ENCODE measurements at regions not wholly inside any gene's neighbourhood (a gene's known extent, or its start where the extent isn't known, plus 50 kb on each side); places are given as distances from the start of the nearest gene placed in this dataset.
A peak's percentile ranks its signal among the peaks of the same experiment; 100 is the strongest.

DNA sequence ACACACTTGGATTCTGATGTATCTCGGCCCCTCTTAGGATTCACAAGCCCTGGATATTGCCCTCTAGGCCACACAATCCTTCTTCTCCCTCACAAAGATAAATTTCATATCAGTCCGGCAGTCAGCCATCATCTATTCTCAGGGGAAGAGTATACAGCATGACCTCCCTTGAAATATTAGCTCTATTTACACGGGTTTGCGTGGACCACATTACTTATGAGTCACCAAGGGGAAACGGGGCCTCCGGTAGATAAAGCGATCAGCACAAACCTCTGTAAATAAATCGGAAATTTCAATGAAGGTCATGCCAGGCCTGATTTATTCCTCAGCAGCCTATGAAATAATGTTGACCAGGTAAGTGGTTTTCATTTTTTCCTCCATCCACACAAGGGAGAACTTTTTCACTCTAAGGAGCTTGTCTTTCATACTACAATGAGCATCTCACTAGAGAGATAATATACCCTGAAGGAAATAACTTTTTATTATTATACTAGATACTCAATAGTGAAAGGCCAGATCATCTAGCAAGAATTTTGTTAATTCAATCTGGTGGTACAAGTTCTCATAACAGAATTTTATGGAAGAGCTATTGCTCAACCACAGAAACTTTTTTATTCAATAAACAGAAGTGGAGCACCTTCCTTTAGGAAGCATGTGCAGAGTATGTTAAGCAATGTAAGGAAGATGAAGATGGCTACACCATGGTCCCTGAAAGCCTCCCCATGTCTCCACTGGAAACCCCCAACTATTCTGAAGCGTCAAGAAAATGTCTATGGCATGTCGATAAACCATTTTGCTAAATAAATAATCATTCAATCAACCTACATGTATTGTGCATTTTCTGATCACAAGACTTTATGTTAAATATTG lies 125.2 kb upstream of the PIK3C3 start:
- no peak for DNase-seq (ENCODE audit: low read depth)

DNA sequence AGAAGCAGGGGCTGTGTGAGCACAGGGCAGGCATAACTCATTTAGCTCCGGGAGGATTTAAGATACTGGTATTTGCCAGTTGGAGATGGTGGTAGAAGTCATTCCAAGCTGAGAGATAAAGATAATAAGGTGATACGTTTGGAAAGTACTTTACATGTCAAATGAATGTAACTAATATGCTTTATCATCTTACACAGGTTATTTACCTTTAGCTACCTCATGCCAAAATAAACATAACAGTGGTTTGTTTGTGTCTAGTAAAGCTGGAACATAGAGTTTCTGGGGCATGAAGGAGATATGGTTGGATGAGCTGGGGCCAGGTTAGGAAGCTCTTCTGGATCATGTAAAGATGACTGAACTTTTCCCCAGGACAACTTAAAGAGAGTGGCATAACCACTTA lies 126.9 kb upstream of the PIK3C3 start:
- DNase-seq (ENCODE audit: low read depth) = no peak

DNA sequence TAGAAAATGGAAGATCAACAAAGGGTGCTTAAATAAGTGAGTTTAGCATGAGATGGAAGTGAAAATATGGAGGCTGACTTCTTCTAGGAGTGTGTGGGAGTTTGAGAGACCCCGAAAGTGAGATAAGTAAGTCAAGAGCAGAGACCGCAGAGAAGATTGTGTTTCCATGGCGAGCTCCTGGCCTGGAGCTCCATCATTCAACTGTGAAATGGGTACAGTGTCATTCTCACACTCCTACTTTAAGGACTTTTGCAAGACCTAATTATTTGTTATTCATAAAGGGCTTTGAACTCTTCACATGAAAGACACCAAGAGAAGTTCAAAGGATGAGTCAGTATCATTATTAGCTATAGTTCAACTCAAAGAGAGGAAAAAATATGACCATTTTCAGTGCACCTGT lies 134.2 kb upstream of the PIK3C3 start:
- no peak for DNase-seq (ENCODE audit: low read depth)

DNA sequence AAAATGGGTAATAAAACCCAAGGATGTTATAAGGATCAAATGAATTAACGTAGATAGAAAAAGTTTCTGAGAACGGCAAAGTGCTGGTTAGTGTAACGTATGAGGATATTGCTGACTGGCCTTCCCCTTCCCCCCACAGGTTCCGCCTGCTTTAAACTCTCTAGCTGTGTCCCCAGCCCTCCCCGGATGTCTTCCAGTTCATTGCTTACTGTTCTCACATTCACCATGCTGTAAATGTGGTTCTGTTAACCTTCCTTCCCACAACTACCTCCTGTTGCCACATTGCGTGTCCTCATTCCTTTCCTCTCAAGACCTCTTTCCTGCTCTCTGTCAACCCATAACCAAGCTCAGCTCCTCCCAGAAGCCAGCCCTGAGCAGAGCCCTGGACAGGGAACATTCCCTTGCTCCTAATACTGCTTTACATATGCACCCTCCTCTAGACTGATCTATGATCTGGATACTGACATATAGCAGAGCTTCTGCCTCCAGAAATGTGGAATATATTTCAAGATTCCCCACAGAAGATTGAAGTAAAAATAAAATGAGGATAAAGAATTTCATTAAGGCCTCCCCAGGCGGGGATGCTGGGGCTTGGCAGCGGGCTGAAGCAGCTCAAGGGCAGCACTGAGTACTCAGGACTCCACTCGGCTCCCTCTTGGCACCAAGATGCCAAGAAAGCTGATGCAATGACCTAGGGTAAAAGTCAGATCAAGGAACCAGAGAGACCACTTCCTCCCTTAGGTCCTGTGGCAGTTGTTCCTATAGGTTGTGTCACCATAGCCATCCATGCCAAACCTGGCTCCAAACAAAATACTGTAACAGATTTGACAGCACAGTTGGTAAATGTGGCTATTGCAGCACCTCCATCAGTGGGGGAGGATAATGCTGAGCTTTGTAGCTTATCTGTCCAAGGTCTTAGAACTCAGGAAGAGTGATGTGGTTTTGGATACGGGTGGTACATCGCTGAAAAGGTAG lies 136.4 kb upstream of the PIK3C3 start:
- no peak for DNase-seq (ENCODE audit: low read depth)

DNA sequence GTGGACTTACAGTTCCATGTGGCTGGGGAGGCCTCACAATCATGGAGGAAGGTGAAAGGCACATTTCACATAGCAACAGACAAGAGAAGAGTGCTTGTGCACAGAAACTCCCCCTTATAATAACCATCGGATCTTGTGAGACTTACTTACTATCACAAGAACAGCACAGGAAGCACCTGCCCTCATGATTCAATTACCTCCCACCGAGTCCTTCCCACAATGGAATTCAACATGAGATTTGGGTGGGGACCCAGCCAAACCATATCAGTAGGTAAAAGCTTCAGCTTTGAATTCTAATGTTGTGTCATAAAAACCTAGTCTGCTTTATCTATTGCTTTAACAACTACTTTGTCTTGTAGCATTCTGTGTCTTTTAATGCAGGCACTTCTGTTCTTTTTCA lies 140.4 kb upstream of the PIK3C3 start:
- DNase-seq (ENCODE audit: low read depth) = no peak

DNA sequence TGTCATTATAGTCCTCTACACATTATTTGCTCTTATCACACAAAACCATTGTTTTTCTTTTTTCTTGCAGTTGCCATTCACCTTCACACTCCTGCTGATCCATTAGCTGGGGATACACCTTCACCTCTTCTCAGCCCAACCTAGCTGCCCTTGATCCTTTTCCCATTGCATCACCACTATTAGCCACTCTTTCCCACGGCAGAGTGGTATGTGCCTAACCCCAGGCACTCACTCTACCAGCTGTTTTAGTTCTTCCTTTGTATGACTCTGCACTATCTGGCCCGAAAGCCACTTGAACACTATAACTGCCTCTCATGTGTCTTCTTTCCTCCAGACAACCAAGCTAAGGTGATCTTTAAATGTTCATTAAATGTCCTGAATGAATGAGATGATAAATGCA lies 145.4 kb upstream of the PIK3C3 start:
- no peak for DNase-seq (ENCODE audit: low read depth)

DNA sequence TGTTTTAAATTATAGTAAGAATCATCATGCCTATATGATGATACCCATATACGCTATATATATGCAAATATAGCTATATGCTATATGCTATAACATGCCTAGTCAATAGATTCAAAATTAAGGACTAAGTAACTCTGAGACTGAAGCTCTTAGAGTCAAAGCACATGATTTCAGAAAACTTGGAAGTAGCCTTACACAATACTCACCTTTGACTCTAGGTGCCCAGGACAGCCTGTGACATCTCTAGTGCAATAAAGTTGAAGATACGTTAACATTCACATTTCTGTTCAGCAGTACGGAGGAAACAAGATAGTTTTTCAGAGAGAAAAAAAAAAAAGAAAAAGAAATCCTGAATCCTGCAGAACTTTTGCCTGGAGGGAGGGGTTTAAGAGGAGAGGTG lies 149.7 kb upstream of the PIK3C3 start:
- no peak for DNase-seq (ENCODE audit: low read depth)

DNA sequence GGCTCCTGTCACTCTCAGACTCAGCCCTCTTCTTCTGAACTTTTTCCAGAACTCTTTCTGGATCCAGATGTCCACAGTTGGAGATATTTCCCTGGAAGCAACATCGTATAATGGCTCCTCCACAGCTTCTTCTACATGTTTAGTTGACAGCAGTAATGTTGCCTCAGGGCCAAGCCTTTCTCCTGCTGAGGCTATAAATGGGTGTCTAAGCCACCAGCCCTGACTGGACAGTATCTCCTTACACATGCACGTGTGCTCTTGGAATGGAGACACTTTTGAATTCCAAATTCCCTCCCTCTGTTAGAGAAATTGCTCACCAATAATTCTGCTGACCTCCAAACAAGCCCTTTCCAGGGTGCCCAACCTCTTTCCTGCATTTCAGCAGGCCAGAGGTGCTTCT lies 156.2 kb upstream of the PIK3C3 start:
- no peak for DNase-seq (ENCODE audit: low read depth)

DNA sequence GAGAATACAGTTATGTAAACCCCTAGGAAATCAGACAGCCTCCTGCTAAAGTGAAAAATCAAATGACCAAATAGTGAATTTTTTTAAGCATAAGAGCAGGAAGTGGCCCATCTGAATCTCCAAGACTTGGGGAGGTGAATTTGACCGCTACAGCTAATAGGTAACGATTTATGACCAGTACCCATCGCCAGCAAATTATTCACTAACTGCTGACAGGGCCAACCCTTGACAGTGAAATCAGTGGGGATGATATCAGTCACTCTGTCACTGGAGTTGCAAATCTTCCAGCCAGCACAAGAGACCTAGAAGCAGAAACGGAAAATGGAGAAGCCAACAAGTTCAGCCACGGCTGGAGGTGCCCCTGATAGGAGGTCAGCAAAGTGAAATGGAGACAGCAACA lies 164.3 kb upstream of the PIK3C3 start:
- no peak for DNase-seq (ENCODE audit: low read depth)

DNA sequence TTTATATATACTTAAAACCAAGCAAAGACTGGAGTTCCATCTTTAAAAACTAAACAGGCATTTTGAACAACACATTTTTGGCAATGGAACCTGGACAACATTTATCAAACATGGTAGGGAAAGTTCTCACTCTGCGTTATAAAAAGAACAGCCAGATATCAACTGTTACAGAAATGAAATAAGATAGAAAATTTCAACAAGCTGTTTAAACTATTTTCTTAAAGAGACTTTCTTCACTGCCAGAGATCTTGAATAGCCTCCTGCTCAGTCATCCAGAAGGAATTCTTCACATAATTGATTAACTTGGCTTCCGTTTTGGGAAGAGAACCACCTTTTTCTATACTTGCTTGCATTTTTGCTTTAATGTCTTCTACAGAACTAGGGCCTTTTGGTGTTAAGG lies 166.0 kb upstream of the PIK3C3 start:
- DNase-seq (ENCODE audit: low read depth) = no peak

DNA sequence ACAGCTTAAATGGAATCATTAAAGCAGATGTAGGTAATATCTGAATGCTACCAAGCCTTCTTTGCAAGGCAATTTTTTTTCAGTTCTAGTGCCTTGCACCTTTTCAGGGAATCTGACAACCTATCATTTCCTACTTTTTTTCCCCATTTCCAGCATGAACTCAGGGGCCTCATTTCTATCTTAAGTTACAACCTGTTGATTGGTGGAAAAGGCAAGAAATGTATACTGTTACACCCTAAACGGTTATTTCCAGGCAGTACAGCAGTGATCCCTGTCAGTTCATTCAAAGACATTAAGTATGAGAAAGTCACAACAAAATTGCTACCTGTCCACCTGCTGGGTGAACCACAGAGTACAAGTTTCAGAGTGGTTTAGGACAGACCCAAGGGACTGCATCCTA lies 171.2 kb upstream of the PIK3C3 start:
- DNase-seq (ENCODE audit: low read depth) = no peak

DNA sequence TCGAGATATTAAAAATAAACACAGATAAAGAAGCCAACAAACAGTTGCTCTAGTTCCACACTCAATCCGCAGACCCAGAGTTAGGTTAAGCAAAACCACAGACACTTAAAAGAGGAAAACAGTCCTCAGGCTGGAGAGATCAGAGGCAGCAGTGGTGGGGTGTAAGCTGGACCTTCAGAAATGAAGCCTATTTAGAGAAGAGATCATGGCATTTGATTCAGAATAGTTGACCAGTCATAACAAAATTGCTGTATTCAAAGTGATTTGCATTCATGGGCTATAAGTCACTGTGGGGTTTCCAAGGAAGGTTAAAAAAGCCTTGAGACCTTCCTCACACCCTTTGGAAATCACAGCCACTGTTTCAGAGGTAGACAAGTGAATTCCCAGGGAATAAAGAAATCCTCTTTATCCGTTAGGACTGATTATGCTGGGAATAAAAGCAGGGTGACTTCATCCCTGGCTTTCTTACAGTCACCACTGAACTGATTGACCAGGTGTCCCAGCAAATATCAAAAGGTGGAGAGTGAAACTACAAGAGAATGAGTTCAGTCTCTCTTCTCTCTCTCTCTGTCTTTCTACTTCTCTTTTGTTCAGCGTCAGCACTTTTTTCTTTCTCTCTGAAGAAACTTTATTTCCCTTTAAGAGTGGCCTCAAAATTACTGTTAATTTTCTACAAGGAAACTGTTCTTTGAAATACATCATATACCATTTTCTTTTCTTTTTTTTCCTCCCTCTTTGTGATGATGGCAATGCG lies 171.8 kb upstream of the PIK3C3 start:
- no peak for DNase-seq (ENCODE audit: low read depth)

DNA sequence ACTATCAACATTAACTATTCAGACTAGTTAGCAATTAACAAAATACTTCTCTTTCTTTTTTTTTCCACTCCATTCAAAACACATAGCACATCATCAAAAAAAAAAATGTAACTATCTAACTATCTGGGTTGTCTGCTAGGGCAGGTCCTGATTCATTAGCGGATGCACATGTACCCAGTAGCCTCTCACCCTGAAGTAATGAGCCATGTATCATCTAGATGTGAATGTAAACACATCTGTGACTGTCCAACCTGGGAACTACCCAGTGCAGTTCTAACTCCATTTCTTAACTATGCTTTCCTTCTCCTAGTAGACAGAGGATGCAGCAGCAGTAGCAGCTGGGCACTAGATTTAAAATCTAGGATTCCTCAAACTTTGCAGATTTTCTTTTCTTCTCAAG lies 183.1 kb upstream of the PIK3C3 start:
- DNase-seq (ENCODE audit: low read depth) = no peak

DNA sequence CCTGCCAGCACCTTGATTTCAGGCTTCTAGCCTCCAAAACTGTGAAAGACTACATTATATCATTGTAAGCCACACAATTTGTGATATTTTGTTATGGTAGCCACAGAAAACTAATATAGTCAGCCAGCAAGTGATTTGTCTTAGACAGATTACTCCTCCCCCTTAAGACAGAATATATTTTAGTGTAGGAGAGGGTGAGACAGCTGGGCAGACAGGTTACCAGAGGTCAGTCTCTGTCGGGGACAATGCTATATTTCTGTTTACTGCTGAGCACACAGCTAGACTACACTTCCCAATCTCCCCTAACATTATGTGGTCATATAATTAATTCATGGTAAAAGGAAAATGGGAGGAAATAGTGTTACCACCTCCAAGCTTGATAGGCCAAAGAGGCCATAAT lies 185.8 kb upstream of the PIK3C3 start:
- DNase-seq (ENCODE audit: low read depth) = no peak

DNA sequence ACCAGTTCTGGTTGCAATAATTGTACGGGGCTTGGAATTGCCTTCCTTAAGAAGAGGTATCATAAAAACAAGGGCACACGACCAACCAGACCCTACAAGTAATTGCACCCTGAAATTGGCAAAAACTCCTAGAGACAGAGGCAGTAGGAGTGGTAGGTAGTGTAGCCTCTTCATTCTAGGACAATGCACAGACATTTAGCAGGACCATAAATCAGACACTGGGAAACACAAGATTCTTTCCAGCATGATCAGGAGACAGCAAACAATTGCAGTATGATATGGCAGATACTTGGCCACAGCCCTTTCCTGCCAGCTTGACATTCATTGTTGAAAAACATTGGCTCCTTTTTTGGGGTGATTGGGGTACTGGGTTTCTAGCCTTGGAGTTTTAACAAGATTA lies 186.6 kb upstream of the PIK3C3 start:
- DNase-seq (ENCODE audit: low read depth) = no peak

DNA sequence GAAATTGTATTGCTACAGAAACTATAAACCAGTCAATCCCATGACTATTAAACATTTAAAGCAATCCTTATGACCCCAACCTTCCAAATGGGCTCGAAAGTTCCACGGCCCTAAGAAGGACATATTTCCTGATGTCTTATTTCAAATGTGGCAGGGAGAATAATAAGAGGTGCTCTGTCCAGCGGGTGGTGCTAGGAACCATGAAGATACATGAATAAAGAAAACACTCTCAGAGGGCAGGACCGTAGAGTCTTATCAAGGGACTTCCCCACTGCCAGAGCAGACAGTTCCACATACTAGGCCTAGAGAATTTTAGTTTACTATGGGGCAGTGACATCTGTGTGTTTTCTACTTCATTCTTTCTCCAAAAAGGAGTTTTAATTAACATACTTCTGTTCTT lies 187.1 kb upstream of the PIK3C3 start:
- DNase-seq (ENCODE audit: low read depth) = peak; percentile 1

DNA sequence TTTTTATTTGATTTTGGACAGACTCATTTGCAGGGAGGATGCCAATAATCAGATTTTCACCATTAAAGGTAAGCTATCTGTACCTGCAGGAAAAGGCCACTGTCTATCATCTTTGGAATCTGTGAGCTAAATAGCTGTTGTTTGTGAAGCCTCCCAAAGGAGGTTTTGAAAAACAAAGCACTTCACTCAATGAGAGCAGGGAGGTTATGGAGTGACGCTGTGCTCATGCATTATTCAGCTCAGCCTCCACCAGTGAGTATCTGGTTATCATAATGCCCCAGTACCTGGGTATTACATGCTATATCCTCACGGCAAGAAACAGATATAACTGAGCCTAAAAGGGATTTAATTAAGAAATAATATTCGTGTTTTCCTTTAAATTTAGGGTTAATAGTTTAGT lies 189.6 kb upstream of the PIK3C3 start:
- no peak for DNase-seq (ENCODE audit: low read depth)

DNA sequence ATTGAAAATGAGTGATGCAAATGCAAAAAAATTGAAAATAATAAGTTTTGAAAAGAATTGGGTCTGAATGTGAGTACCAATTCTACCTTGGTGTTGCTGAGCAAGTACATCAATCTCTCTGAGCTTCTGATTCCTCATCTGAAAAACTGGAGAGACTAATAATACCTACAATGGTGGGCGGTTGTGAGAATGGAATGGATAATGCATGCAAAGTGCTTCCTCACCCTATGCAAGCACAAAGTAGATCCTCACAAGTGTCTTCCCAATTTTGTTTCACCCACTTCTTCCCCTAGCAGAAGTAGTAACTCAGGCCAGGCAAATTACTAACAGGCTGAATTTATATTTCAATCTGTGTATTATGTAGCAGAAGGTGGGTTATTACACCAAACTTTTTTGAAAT lies 191.7 kb upstream of the PIK3C3 start:
- no peak for DNase-seq (ENCODE audit: low read depth)

DNA sequence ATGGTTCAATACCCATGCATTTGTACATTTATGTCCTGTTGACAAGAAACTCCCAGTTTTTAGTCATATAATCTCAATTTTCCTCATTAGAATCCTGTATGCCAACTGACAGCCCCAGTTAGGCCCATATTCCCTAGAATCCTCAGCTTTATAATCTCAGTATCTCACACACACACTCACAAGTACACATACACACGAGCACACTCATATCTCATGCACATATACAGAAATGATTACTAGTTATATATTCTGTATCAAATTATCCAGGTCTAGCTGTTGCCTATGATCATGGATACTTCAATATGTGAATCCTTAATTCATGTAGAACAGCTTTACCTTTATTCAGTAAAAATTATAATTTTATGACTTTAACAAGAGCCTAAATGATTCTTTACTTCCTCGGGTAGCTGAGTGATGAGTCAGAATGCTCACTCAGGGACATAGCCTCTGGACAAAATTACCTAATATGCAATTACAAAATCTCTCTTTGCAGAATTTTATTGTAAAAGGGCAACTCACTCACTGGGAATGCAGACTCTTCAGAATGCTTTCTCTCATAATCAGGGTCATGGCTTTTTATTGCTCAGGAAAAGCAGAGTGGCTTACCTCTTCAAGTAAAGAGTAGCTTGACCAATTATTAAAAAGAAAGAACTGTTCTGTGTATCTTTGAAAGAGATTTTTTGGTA lies 193.6 kb upstream of the PIK3C3 start:
- DNase-seq (ENCODE audit: low read depth) = peak; percentile 60

DNA sequence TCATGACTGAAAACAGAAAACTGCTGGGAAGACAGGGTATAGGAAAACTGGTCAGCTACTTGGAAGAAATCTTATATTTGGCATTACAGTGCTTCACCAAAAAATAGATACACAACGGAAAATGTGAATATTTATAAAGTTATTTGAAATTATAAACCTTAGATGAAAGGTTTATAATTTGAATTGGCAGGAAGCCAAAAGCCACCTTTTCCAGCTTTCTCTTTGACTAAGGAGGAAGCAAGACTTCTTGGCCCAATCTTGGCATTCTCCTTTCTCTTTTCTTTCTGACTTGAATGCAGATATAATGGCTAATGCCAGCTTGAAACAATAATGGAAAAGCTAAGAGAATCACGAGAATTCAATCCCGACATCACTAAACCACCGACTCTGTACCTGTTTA lies 196.5 kb upstream of the PIK3C3 start:
- DNase-seq (ENCODE audit: low read depth) = no peak

DNA sequence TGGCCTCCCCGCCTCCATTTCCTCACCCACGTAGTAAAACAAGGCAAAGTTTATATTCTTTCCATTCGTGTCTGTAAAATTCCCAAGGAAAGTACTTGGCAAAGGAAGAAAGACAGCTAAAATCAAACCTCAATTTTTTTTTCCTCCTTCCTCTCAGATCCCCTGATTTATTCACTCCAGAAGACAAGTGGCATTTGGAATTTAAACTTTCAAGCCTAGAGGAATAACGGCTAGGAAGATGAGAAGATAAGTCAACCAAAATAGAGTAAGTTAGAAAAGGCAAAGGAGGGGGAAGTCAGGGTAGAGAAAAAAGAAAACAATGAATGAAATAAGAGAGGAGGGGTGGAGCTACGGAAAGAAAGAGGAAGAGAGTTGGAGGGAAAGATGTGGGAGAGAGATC lies 198.9 kb upstream of the PIK3C3 start:
- DNase-seq (ENCODE audit: low read depth) = no peak

DNA sequence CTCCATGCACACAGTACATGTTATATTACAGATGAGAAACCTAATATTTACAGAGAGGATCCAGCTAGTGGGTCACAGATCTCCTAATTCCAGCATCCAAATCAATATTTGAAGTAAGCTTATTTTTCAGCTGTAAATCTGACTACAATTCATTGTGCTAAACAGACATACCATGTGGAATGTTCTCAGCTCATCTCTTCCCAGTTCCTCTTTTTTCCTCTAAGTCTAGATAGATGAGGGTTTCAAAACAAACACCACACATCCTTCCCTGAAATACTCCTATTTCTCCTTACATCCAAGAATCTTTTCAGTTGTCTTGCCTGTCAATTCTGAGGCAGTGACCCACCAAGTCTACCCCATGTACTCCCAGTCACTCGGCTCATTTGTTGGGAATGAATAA lies 200.7 kb upstream of the PIK3C3 start:
- DNase-seq (ENCODE audit: low read depth) = no peak

All from fibroblast of gingiva (primary cell).